K562 (cell line): ENCODE measurements at regions not wholly inside any gene's neighbourhood (a gene's known extent, or its start where the extent isn't known, plus 50 kb on each side); places are given as distances from the start of the nearest gene placed in this dataset.

Source experiments
- ATAC-seq: fragments of 200-7000 bp; cut with Tn5 transposase; 3 replicates; pipeline ENCODE4 v1.9.1; 2020; ENCODE audit warnings: moderate library complexity
- BruUV-seq: library from RNA; stranded (reverse); fragments of 400-500 nt; replicated peaks from 2 replicates; lab custom pipeline; 2021; lab: Mats Ljungman, UMichigan
- CTCF ChIA-PET: fragments of 300-600 bp; formaldehyde crosslinking; extraction: SDS; loops from one replicate; lab custom pipeline; 2021; ENCODE audit warnings: low intra/inter-chr PET ratio; lab: Yijun Ruan, JAX
- POLR2A ChIA-PET: fragments of 300-600, 350-650 bp; sonication (Branson Sonifier 250); formaldehyde crosslinking; extraction: SDS; loops from one replicate; lab custom pipeline; 2021; ENCODE audit warnings: antibody characterized with exemption, inconsistent platforms; lab: Yijun Ruan, JAX
- DNase-seq, 4 experiments: peaks; one replicate each; pipeline versions ENCODE4 v3.0.0 to v3.0.0-alpha.2; 2011 to 2018; ENCODE audit warnings: low spot score in 3 of 4, mixed read lengths in 3 of 4; ENCODE audit errors: extremely low read depth in 1 of 4
- FAIRE-seq: peaks from 2 replicates; lab custom pipeline; 2011; peaks lifted over from hg19 to GRCh38; lab: Jason Lieb, UNC
- H2AFZ ChIP-seq: 2 replicates; pipeline ENCODE4 v1.6.0; 2011; ENCODE audit warnings: low read depth, low read length, control low read depth, inconsistent platforms
- H3K27ac ChIP-seq: fragments of 200-600 bp; 3 replicates; pipeline ENCODE4 v1.8.0; 2011; ENCODE audit warnings: low read depth, mild to moderate bottlenecking, control low read depth, inconsistent platforms, low read length, moderate library complexity, mixed read lengths; ENCODE audit errors: extremely low read depth
- H3K27me3 ChIP-seq, 2 experiments: fragments of 300-600 bp in 1 of 2; 2 replicates in 1 of 2; 3 replicates in 1 of 2; pipeline versions ENCODE4 v1.6.0 to v1.8.0; 2011; ENCODE audit warnings: inconsistent platforms in 2 of 2, low read length in 2 of 2, mild to moderate bottlenecking in 1 of 2, mixed read lengths in 1 of 2, moderate library complexity in 1 of 2; ENCODE audit not compliant: control insufficient read depth in 2 of 2, insufficient read depth in 2 of 2
- H3K36me3 ChIP-seq: fragments of 300-600 bp; 3 replicates; pipeline ENCODE4 v1.8.0; 2011; ENCODE audit warnings: mild to moderate bottlenecking, low read length, inconsistent platforms; ENCODE audit not compliant: control insufficient read depth, insufficient read depth
- H3K4me1 ChIP-seq, 2 experiments: fragments of 200-600 bp in 1 of 2; replicated peaks in 1 of 2; 2 replicates in 1 of 2; 3 replicates in 1 of 2; pipeline versions ENCODE4 v1.5.1 to v1.8.0; 2011; ENCODE audit warnings: inconsistent platforms in 2 of 2, low read length in 2 of 2, mild to moderate bottlenecking in 1 of 2, mixed read lengths in 1 of 2, moderate library complexity in 1 of 2; ENCODE audit not compliant: control insufficient read depth in 2 of 2, insufficient read depth in 2 of 2
- H3K4me2 ChIP-seq: 2 replicates; pipeline ENCODE4 v1.6.1; 2011; ENCODE audit warnings: low read length, control low read depth, inconsistent platforms, mixed read lengths; ENCODE audit not compliant: insufficient read depth
- H3K4me3 ChIP-seq: fragments of 200-600 bp; sonication (generic), shearing (Covaris generic); 2 replicates; pipeline ENCODE4 v1.5.1; 2016; ENCODE audit warnings: control low read depth, inconsistent platforms
- H3K79me2 ChIP-seq: fragments of 200-600 bp; 3 replicates; pipeline ENCODE4 v1.8.0; 2011; ENCODE audit warnings: low read length, inconsistent platforms; ENCODE audit not compliant: control insufficient read depth, insufficient read depth
- H3K9ac ChIP-seq, 2 experiments: 2 replicates each; pipeline versions ENCODE4 v1.6.0 to v1.6.1; 2011; ENCODE audit warnings: low read depth in 2 of 2, low read length in 2 of 2, control low read depth in 1 of 2, inconsistent platforms in 1 of 2, mild to moderate bottlenecking in 1 of 2, mixed read lengths in 1 of 2; ENCODE audit not compliant: insufficient read depth in 1 of 2
- H3K9me1 ChIP-seq: one replicate; pipeline ENCODE4 v1.6.0; 2011; ENCODE audit warnings: inconsistent platforms, mild to moderate bottlenecking, low read length, moderate library complexity; ENCODE audit not compliant: control insufficient read depth, insufficient read depth
- H3K9me3 ChIP-seq: replicated peaks from 2 replicates; pipeline ENCODE4 v1.5.1; 2011; ENCODE audit warnings: low read depth, low read length, inconsistent platforms; ENCODE audit not compliant: control insufficient read depth, insufficient read depth
- H4K20me1 ChIP-seq: replicated peaks from 2 replicates; pipeline ENCODE4 v1.6.1; 2011; ENCODE audit warnings: low read length, inconsistent platforms, mixed read lengths; ENCODE audit not compliant: control insufficient read depth, insufficient read depth
- ESRRA ChIP-seq: fragments of 450-650 bp; IDR thresholded peaks from 2 replicates; pipeline ENCODE4 v1.6.1; 2014; ENCODE audit warnings: low read depth, mild to moderate bottlenecking, moderate library complexity, borderline replicate concordance
- LCOR ChIP-seq: sonication (generic); formaldehyde crosslinking; IDR thresholded peaks from 2 replicates; pipeline ENCODE4 v1.8.0; 2022; ENCODE audit warnings: mild to moderate bottlenecking, missing genetic modification reagents
- MBD2 ChIP-seq: sonication (generic); IDR thresholded peaks from 2 replicates; pipeline ENCODE4 v1.6.1; 2016; ENCODE audit warnings: low read depth, borderline replicate concordance
- MGA ChIP-seq: fragments of 450-650 bp; IDR thresholded peaks from 2 replicates; pipeline ENCODE4 v1.6.1; 2016; ENCODE audit warnings: mild to moderate bottlenecking, moderate library complexity
- NFRKB ChIP-seq: fragments of 450-650 bp; IDR thresholded peaks from 2 replicates; pipeline ENCODE4 v1.6.1; 2016; ENCODE audit warnings: low read depth
- RBM25 ChIP-seq: fragments of 200-400 bp; formaldehyde crosslinking; IDR thresholded peaks from 2 replicates; pipeline ENCODE4 v1.6.1; 2018; ENCODE audit warnings: low read length, low read depth, moderate library complexity; ENCODE audit not compliant: severe bottlenecking
- SMARCA5 ChIP-seq: fragments of 450-650 bp; IDR thresholded peaks from 2 replicates; pipeline ENCODE4 v1.6.1; 2016
- ZNF133 ChIP-seq: fragments of 250-450 bp; sonication (Bioruptor Pico); IDR thresholded peaks from 2 replicates; pipeline ENCODE4 v1.4.0; 2020; ENCODE audit warnings: mild to moderate bottlenecking
- WGBS: fragments of 100-300 bp; shearing (Covaris generic); methylation state at CpG from one replicate; pipeline ENCODE4 v1.1.6; 2016; ENCODE audit warnings: low coverage, mixed read lengths; ENCODE audit not compliant: insufficient coverage; ENCODE audit errors: missing lambda C conversion rate; 5-methylcytosine and 5-hydroxymethylcytosine counted together
- in situ Hi-C: fragments of 300-500 bp; cut with MboI; formaldehyde crosslinking; loops from 4 replicates; pipeline ENCODE4 v1.15.0; 2018; ENCODE audit warnings: inconsistent platforms, mixed read lengths
- intact Hi-C: fragments of 100-400 bp; cut with micrococcal nuclease; formaldehyde crosslinking; loops from 2 replicates; pipeline ENCODE4 v1.14.2; 2022

- ATAC-seq: no peak
- no TSS peak for BruUV-seq
- no peak for TF ChIP-seq RBM25
- no peak for TF ChIP-seq MGA
- TF ChIP-seq SMARCA5: no peak
- no peak for TF ChIP-seq ESRRA
- TF ChIP-seq ZNF133 (CRISPR knock-in tag): no peak
- TF ChIP-seq NFRKB: no peak
- no peak for TF ChIP-seq MBD2
- TF ChIP-seq LCOR (CRISPR knock-in tag): no peak
- Histone ChIP-seq H3K9ac (no peak overlapping the region), H4K20me1 (no peaks in the 10 kb centered on the region), H3K9me3 (no peaks in the 10 kb centered on the region), H3K4me1 (no peaks in the 10 kb centered on the region), H3K79me2 (no peaks in the 10 kb centered on the region), H3K9me1 (no peaks in the 10 kb centered on the region), H3K4me2 (no peak overlapping the region), H3K4me3 (no peak overlapping the region), H3K36me3 (no peaks in the 10 kb centered on the region), H3K27me3 (no peaks in the 10 kb centered on the region), H3K27ac (no peak overlapping the region), H2AFZ (no peak overlapping the region)
- ChIA-PET CTCF (no interaction called here), POLR2A (no interaction called here)
- no peak for DNase-seq
- intact Hi-C loops (no loop called here), in situ Hi-C loops (no loop called here)
- FAIRE-seq: no peak
- 0% methylated on average over 3 of the region's 3 CpGs for WGBS
Measured at GRCh38 chr3:153901991-153902390, 219.2 kb upstream of the ARHGEF26 start.
